GM06990 (cell line): ENCODE measurements at regions not wholly inside any gene's neighbourhood (a gene's known extent, or its start where the extent isn't known, plus 50 kb on each side); places are given as distances from the start of the nearest gene placed in this dataset.
"Not testable (repeated sequence)": the region's sequence is repeated elsewhere in the genome, so short reads cannot be mapped to it uniquely, and the experiment has no call there.

ENCODE experiments used
- DNase-seq: peaks from one replicate; pipeline ENCODE4 v3.0.0-alpha.2; 2011; ENCODE audit not compliant: insufficient read length; ENCODE audit errors: extremely low read depth
- H3K27me3 ChIP-seq: replicated peaks from 2 replicates; pipeline ENCODE4 v1.6.0; 2011; ENCODE audit warnings: low read length; ENCODE audit not compliant: control insufficient read depth, insufficient read depth
- H3K36me3 ChIP-seq: 2 replicates; pipeline ENCODE4 v1.5.1; 2011; ENCODE audit warnings: low read length; ENCODE audit not compliant: control insufficient read depth, insufficient read depth
- H3K4me3 ChIP-seq: replicated peaks from 2 replicates; pipeline ENCODE4 v1.5.1; 2011; ENCODE audit warnings: low read depth, mild to moderate bottlenecking, control low read depth, low read length
- CTCF ChIP-seq: IDR thresholded peaks from 2 replicates; pipeline ENCODE4 v1.5.1; 2011; ENCODE audit warnings: low read length, control low read depth, mild to moderate bottlenecking, inconsistent platforms; ENCODE audit not compliant: insufficient read depth, poor library complexity, severe bottlenecking

- H3K36me3 ChIP-seq = no peaks in the 10 kb centered on the region
- H3K27me3 ChIP-seq = no peaks in the 10 kb centered on the region
- TF ChIP-seq CTCF = no peak
- DNase-seq = no peak
- no peak overlapping the region for H3K4me3 ChIP-seq
Measured at GRCh38 chr13:94795292-94795691, 82.9 kb upstream of the SOX21 start.

- H3K27me3 ChIP-seq, H3K36me3 ChIP-seq, DNase-seq, H3K4me3 ChIP-seq: not testable (repeated sequence)
Measured at GRCh38 chr13:94786246-94786645, 73.9 kb upstream of the SOX21 start.

- Histone ChIP-seq H3K36me3 (no peaks in the 10 kb centered on the region; the same call in 1 of the 2 replicates), H3K27me3 (no peaks in the 10 kb centered on the region; the same call in 1 of the 2 replicates), H3K4me3 (no peak overlapping the region)
- TF ChIP-seq CTCF = no peak
- no peak for DNase-seq
Measured at GRCh38 chr13:94784066-94784465, 71.7 kb upstream of the SOX21 start.

GRCh38 chr13:94783489-94783888, 71.1 kb upstream of the SOX21 start:
- no peaks in the 10 kb centered on the region; the same call in 1 of the 2 replicates for H3K27me3 ChIP-seq
- TF ChIP-seq CTCF = no peak
- no peaks in the 10 kb centered on the region; the same call in 1 of the 2 replicates for H3K36me3 ChIP-seq
- H3K4me3 ChIP-seq = no peak overlapping the region
- no peak for DNase-seq

GRCh38 chr13:94780421-94780820, 68.1 kb upstream of the SOX21 start:
- no peak for TF ChIP-seq CTCF
- Histone ChIP-seq H3K4me3 (no peak overlapping the region), H3K27me3 (no peaks in the 10 kb centered on the region; the same call in 1 of the 2 replicates), H3K36me3 (no peaks in the 10 kb centered on the region; the same call in 1 of the 2 replicates)
- DNase-seq = no peak

GRCh38 chr13:94778986-94779385, 66.6 kb upstream of the SOX21 start:
- H3K36me3 ChIP-seq = no peaks in the 10 kb centered on the region; the same call in 1 of the 2 replicates
- no peak for TF ChIP-seq CTCF
- DNase-seq = no peak
- H3K27me3 ChIP-seq = no peaks in the 10 kb centered on the region
- no peak overlapping the region for H3K4me3 ChIP-seq
